ENCODE measurements at regions not wholly inside any gene's neighbourhood (a gene's known extent, or its start where the extent isn't known, plus 50 kb on each side); places are given as distances from the start of the nearest gene placed in this dataset.
"Not testable (repeated sequence)": the region's sequence is repeated elsewhere in the genome, so short reads cannot be mapped to it uniquely, and the experiment has no call there.

GRCh38 chr5:72599519-72600370 lies 92.5 kb upstream of the ZNF366 start:
- DNase-seq (ENCODE audit: low read depth in 2 of 3, low spot score in 2 of 3): no peak

- DNase-seq (ENCODE audit: low read depth in 2 of 3, low spot score in 2 of 3): no peak
Measured at GRCh38 chr5:72599065-72599433, 91.8 kb upstream of the ZNF366 start.

GRCh38 chr5:72598401-72599064 lies 91.3 kb upstream of the ZNF366 start:
- DNase-seq (ENCODE audit: low read depth in 2 of 3, low spot score in 2 of 3): peak in 2 of 3 donors; percentile 26 to 54

- DNase-seq (ENCODE audit: low read depth in 2 of 3, low spot score in 2 of 3): peak in 1 of 3 donors; percentile 3
Measured at GRCh38 chr5:72597456-72597948, 90.3 kb upstream of the ZNF366 start.

- DNase-seq (ENCODE audit: low read depth in 2 of 3, low spot score in 2 of 3): no peak
Measured at GRCh38 chr5:72596956-72597355, 89.7 kb upstream of the ZNF366 start.

- DNase-seq (ENCODE audit: low read depth in 2 of 3, low spot score in 2 of 3): no peak
Measured at GRCh38 chr5:72588640-72589039, 81.4 kb upstream of the ZNF366 start.

- no peak for DNase-seq (ENCODE audit: low read depth in 2 of 3, low spot score in 2 of 3)
Measured at GRCh38 chr5:72587661-72588308, 80.6 kb upstream of the ZNF366 start.

- DNase-seq (ENCODE audit: low read depth in 2 of 3, low spot score in 2 of 3): no peak
Measured at GRCh38 chr5:72586788-72587530, 79.7 kb upstream of the ZNF366 start.

GRCh38 chr5:72584466-72584865 lies 77.3 kb upstream of the ZNF366 start:
- no peak for DNase-seq (ENCODE audit: low read depth in 2 of 3, low spot score in 2 of 3)

GRCh38 chr5:72579290-72579689 lies 72.1 kb upstream of the ZNF366 start:
- DNase-seq (ENCODE audit: low read depth in 2 of 3, low spot score in 2 of 3): not testable (repeated sequence)

- no peak for DNase-seq (ENCODE audit: low read depth in 2 of 3, low spot score in 2 of 3)
Measured at GRCh38 chr5:72572236-72572765, 65.1 kb upstream of the ZNF366 start.

GRCh38 chr5:72569408-72569944 lies 62.3 kb upstream of the ZNF366 start:
- DNase-seq (ENCODE audit: low read depth in 2 of 3, low spot score in 2 of 3): no peak

GRCh38 chr5:72566746-72567145 lies 59.5 kb upstream of the ZNF366 start:
- no peak for DNase-seq (ENCODE audit: low read depth in 2 of 3, low spot score in 2 of 3)

GRCh38 chr5:72565513-72566289 lies 58.5 kb upstream of the ZNF366 start:
- DNase-seq (ENCODE audit: low read depth in 2 of 3, low spot score in 2 of 3): no peak

GRCh38 chr5:72562717-72563116 lies 55.5 kb upstream of the ZNF366 start:
- no peak for DNase-seq (ENCODE audit: low read depth in 2 of 3, low spot score in 2 of 3)

- DNase-seq (ENCODE audit: low read depth in 2 of 3, low spot score in 2 of 3): no peak
Measured at GRCh38 chr5:72561148-72561972, 54.1 kb upstream of the ZNF366 start.

GRCh38 chr5:72559866-72560766 lies 52.9 kb upstream of the ZNF366 start:
- peak in 1 of 3 donors; percentile 5 for DNase-seq (ENCODE audit: low read depth in 2 of 3, low spot score in 2 of 3)

- no peak for DNase-seq (ENCODE audit: low read depth in 2 of 3, low spot score in 2 of 3)
Measured at GRCh38 chr5:72558383-72558782, 51.2 kb upstream of the ZNF366 start.
